GM11168 (cell line): ENCODE measurements at regions not wholly inside any gene's neighbourhood (a gene's known extent, or its start where the extent isn't known, plus 50 kb on each side); places are given as distances from the start of the nearest gene placed in this dataset.

Experiments used
- in situ Hi-C: fragments of 300-500 bp; cut with MboI; formaldehyde crosslinking; loops from one replicate; pipeline ENCODE4 v1.12.0; 2022; ENCODE audit warnings: low sequenced_read_pairs; ENCODE audit not compliant: unreplicated experiment

DNA sequence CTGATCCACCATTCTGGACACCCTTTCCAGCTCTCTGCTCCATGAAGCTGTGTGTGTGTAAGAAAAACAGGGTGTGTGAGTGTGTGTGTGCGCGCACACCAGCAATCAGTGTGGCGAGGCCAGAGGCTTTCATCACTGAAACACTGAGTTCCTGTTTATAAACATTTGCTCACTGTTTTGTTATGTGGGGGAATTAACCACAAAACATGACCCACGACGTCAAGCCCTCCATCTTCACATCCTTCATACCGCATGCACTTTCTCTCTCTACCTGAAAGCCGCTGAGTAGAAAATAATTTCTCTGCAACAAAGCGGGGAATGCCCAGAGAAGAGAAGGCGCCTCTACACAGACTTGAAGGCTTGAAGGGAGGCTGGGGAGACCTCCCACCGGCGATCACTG, 148.9 kb upstream of the IRF2BP2 start:
- in situ Hi-C loops = loop anchor here (25.0 kb wide), 1 partner anchor 328 kb away; no protein-coding TSS in a partner anchor

DNA sequence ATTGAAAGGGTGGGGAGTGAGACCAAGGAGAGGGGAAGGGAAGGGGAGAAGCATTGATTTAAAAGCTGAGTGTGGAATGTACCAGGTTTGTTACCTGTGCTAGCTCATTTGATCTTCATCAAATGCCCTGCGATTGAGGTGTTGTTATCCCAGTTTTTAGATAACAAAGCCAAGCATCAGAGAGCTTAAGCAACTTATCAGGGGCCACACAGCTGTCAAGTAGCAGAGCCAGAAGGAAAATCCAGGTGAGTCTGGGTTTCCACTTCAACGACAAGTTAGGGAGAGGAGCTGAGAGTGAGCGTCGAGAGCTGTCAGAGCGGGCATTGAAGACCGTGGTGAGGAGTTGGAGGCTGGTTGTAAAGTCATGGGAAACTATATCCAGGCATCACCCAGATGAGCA, 146.9 kb upstream of the IRF2BP2 start:
- in situ Hi-C loops = loop anchor here (25.0 kb wide), 1 partner anchor 330 kb away; no protein-coding TSS in a partner anchor

DNA sequence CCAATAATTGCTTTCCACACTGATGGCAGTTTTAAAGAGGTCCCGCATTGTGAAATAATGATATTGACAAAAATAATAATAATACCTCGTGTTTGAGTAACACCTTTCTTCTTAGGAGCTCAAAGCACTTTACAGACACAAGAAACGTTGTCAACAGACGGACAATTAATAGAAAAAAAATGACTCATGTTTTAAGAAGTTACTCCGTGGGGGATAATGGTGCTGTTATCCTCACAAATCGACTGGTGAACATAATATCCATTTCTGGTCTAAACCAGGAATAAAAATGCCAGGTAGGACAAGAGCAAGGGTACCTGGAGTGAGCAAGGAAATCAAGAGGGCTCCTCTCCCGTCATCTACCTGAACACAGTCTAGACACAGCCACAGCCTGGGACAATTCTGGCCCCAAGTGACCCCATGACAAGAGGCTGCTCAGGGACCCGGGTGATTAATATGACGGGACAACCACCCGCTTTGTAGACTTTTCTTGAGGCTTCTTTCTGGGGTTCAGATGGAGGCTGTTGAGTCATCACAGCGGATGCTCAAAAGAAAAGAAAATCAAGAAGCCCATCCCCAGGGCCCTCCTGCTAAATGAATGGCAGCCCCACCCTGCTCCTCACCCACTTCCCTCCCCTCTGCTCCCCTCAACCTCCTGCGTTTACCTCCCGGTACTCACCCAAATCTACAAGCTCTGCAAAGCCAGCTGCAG, 146.2 kb upstream of the IRF2BP2 start:
- in situ Hi-C loops = loop anchor here (25.0 kb wide), 1 partner anchor 331 kb away; no protein-coding TSS in a partner anchor

DNA sequence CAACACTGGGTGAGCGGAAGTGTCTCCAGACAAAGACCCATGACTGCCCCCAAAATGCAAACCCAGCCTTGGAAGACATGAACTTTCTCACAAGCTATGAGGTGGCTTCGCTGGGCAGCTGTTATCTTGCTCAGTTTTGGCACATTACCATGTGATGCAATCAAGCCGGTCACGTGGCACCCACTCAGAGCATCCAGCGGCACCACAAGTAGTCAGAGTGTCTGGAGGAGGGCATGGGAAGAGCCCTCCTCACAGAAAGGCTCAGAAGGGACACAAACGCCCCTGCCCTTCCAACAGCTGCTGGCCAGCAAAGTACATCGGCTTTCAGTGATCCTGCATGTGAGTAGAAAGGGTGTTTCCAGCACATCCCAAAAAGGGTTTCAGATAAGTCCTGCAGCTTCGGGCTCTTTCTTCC, 145.5 kb upstream of the IRF2BP2 start:
- in situ Hi-C loops = loop anchor here (25.0 kb wide), 1 partner anchor 332 kb away; no protein-coding TSS in a partner anchor

DNA sequence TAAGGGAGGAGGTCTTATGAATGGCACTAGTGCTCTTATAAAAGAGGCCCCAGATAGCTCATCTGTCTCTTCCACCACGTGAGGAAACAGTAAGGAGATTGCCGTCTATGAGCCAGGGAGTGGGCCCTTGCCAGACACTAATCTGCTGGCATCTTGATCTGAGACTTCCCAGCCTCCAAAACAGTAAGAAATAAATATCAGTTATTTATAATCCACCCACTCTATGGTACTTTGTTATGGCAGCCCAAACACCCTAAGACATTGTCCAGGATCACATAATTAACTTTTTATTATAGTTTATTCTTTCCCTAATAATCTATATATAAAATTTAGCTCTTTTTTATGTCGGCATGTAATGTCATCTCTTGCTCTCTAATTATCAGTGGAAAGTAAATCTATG, 144.0 kb upstream of the IRF2BP2 start:
- in situ Hi-C loops = loop anchor here (5.0 to 25.0 kb wide), 2 partner anchors 73 to 333 kb away; no protein-coding TSS in a partner anchor

- in situ Hi-C loops = loop anchor here (5.0 to 25.0 kb wide), 2 partner anchors 74 to 334 kb away; no protein-coding TSS in a partner anchor
Measured at GRCh38 chr1:234752927-234753326, 142.9 kb upstream of the IRF2BP2 start.

GRCh38 chr1:234751678-234752077, 141.7 kb upstream of the IRF2BP2 start:
- in situ Hi-C loops = loop anchor here (5.0 to 25.0 kb wide), 2 partner anchors 76 to 336 kb away; no protein-coding TSS in a partner anchor

- in situ Hi-C loops = loop anchor here (5.0 to 25.0 kb wide), 2 partner anchors 76 to 336 kb away; no protein-coding TSS in a partner anchor
Measured at GRCh38 chr1:234750922-234751627, 141.1 kb upstream of the IRF2BP2 start.

DNA sequence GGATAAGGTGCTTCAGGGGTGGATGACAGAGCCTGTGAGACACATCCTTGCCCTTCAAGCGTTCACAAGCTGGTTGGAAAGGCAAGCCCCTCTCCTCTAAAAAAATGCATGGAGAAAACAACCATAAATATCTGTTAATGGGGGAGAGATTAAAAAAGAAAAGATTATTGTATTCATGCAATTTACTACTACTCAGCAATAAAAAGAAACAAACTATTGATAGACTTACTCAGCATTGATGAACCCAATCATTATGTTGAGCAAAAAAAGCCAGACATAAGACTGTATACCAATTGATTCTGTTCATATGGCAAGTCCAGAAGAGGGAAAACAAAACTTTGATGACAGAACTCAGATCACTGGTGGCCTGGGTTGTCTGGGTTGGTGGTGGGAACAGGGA, 138.7 kb upstream of the IRF2BP2 start:
- in situ Hi-C loops = no loop called here

- in situ Hi-C loops = no loop called here
Measured at GRCh38 chr1:234748066-234748465, 138.1 kb upstream of the IRF2BP2 start.

- in situ Hi-C loops = no loop called here
Measured at GRCh38 chr1:234746798-234747196, 136.8 kb upstream of the IRF2BP2 start.

DNA sequence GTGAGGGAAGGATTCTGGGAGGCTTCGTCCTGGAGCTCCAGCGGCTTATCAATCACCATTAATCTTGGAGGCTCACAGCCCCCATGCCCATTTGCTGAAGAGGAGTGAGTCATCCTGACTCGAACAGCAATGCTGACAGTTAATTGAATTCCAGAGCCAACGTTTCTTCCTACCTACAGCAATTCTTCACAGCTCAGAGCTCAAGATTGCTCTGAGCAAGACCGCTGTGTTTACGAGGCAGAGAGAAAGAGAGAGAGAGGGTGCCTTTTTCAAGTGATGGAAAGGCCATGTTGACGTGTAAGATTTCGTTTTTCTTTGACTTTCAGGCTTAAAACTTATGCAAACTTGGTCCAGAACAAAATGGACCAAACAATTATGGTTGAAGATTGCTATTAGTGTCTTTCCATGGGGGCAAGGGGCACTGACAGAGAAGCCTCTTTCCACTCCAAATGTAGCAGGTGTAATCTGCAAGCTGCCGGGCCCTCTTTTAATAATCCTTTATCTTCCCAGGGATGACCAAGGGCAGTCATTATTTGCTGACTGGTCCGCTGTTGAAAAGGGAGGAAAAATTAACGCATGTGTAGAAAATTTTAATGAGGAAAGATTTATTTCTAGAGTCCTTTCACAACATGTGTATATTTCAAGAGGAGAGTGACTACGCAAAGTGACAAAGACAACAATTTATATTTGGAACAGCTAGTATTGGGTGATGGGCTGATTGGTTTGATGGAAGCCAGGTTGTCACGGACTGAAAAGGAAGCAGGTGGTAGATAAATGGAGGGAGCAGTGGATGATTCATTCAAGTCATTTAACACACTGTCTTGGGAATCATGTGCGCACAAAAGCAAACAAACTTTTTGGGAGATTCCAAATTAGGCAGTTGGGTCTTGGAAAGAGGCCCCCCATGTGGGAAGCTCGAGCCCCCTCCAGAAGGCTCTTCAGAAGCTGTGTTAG, 136.1 kb upstream of the IRF2BP2 start:
- in situ Hi-C loops = no loop called here

DNA sequence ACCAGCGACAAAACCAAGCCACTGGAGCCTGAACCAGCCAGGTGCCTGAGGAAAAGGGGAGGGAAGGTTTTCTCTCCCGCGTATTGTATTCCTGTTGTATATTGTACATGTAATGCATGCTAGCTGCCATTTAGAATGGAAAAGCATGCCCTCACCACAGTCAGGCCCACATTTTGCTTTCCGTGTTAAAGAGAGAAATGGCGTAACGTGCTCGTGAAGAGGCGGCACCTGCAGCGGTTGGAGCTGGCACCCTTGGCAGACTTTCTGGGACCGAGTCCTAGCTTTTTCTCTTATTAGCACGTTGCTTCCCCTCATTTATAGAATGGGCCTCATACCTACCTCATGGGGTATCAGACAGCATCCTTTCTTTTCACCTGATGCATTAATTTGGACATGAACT, 135.3 kb upstream of the IRF2BP2 start:
- in situ Hi-C loops = no loop called here

DNA sequence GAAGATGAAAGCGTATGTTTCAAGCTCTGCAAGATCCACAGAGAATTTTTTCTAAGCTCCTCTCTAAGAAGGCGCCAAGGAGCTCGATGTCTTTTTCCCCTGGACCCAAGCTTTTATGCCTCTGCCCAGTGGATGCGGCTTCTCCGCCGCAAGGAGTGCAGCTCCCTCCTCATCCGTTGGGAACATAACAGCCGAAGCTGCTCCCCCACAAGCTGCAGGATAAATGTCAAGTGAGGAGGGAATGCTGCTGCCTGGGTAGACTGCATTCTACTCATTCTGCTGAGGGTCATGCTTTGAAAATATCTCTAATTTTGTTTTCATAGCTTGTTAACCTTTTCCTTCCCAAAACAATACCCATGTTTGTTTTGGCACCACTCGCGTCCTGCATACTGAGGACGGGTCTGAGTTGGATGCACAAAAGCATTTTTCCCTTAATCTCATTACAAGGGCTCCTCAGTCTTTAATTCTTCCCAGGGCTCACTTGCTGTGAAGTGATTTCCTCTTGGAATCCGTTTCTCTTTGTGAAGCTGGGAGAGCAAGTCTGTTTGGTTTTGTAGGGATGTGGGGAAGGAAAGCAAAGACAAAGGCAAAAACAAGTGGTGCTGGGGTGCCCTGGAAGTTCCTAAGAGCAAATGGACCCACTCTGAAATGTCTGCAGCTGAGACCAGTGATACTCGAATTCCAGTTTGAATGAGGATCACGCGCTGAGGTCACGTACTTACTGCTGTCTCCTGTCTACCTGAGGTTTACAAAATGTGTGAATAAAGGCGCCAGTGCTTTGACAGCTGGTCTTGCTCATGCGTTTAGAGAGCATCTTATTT, 134.0 kb upstream of the IRF2BP2 start:
- in situ Hi-C loops = no loop called here

DNA sequence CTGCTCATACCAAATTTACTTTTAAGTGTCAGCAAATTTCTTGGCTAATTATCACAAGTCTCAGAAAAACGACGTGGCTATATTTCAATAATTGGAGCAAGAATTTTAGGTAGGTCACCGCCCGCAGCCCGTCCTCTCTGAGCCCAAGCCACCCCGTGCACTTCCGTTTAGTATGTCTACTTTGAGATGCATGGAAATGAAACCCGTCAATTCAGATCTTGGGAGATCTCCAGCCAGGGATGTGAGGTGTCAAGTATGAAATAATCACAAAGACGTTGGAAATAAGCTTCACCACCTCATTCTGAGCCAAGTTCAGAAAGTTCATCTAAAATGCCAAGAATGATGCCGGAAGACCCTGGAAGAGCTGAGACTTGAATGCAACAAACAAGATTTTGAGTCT, 132.6 kb upstream of the IRF2BP2 start:
- in situ Hi-C loops = no loop called here

- in situ Hi-C loops = no loop called here
Measured at GRCh38 chr1:234737967-234738314, 128.0 kb upstream of the IRF2BP2 start.

- in situ Hi-C loops = no loop called here
Measured at GRCh38 chr1:234735916-234736315, 125.9 kb upstream of the IRF2BP2 start.

DNA sequence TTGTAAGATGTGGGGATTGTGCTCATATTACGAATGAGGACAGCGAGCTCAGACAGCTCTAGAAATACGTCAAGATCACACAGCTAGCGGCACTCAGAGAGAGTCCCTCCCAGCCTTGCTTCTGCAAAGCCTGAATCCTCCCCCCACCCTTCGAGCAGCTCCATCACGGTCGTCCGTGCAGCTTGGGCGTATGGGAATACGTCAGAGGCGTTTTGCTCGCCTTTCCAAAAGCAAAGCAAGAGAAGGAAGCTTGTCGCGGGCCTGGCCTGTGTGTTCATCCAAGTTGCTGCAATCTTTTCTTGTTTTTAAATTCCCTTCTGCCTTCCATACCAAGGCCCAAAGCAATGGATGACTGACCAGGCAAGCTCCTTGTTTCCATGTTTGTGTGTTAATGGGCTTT, 125.5 kb upstream of the IRF2BP2 start:
- in situ Hi-C loops = no loop called here

DNA sequence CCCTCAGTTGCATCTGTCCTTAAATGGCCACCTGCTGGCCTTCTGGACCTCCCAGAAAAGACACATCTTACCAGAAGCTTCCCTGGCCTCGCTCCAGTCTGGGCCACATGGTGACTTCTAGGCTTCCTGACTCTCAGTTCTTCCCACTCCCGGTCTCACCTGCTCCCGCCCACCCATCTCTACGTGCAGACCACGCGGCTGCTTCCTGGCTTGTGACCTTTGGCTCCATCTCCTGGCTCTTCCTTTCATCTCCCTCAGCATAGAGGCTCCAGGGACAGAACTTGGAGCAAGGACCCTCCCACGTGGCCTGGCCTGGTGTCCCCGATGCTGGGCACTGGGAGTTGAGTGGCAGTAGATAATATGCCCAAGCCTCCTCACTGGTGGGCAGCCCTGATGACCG, 124.9 kb upstream of the IRF2BP2 start:
- in situ Hi-C loops = no loop called here
